ENCODE measurements at regions not wholly inside any gene's neighbourhood (a gene's known extent, or its start where the extent isn't known, plus 50 kb on each side); places are given as distances from the start of the nearest gene placed in this dataset.

- DNase-seq (ENCODE audit: low read depth in 3 of 3): no peak
Measured at GRCh38 chr4:20353646-20354045, 101.9 kb downstream of the SLIT2 start.

- no peak for DNase-seq (ENCODE audit: low read depth in 3 of 3)
Measured at GRCh38 chr4:20354120-20354519, 102.4 kb downstream of the SLIT2 start.

GRCh38 chr4:20356565-20356964 is 104.9 kb downstream of the SLIT2 start:
- no peak for DNase-seq (ENCODE audit: low read depth in 3 of 3)

DNA sequence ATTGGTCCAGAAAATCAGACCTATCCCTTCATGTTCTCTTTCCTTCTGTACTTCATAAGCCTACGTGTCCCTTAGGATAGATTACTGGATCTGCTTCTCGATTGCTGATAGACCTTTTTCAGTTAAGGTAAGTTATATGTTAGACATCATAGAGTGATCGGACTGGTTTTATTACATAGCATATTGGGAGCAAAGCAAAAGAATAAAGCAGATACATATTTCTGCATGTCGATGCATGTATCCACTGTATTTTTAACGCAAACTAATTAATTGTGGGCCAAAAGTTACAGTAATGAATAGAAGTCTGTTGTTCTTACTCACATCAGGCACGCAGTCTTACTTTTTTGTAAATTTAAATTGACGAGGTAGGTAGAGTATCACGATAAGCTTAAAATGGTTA is 106.4 kb downstream of the SLIT2 start:
- no peak for DNase-seq (ENCODE audit: low read depth in 3 of 3)

DNA sequence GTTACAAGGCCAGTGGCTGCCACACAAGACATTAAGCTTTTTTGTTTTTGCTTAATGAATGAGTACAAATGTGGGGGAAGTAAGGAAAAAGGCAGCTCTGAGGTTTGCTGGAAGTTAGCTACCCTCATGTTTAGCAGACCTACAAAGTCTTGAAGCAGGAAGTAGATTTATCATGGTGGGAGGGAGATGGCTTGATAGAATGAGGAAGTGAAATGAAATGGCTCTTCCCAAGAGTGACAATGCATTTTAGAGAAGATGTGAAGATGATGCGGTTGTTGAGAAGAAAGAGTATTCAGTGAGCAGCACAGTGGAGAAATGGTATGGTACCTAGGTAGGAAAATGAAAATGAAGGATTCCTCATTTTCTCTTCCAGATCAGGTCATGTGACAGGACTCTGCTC is 108.0 kb downstream of the SLIT2 start:
- no peak for DNase-seq (ENCODE audit: low read depth in 3 of 3)

- no peak for DNase-seq (ENCODE audit: low read depth in 3 of 3)
Measured at GRCh38 chr4:20362148-20362547, 110.4 kb downstream of the SLIT2 start.

DNA sequence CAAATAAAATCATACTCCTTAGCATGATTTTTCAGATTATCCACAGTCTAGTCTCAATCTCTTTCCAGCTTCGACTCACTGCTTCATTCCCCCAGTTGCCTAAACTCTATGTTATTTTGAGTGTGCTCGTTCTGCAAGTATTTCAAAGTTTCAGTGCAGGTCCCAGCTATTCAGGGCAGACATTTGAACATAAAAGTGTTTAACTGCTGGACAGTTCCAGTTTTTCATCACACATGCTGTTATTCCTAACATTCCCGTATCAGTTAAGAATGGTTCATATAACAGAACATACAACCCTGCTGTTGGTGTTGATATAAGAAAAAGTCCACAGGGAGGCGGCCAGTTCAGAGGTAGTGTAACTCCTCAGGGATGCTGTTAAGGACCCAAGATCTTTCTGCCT is 113.3 kb downstream of the SLIT2 start:
- DNase-seq (ENCODE audit: low read depth in 3 of 3): no peak

- DNase-seq (ENCODE audit: low read depth in 3 of 3): no peak
Measured at GRCh38 chr4:20367446-20367845, 115.7 kb downstream of the SLIT2 start.

- no peak for DNase-seq (ENCODE audit: low read depth in 3 of 3)
Measured at GRCh38 chr4:20368926-20369325, 117.2 kb downstream of the SLIT2 start.

- DNase-seq (ENCODE audit: low read depth in 3 of 3): no peak
Measured at GRCh38 chr4:20370274-20370673, 118.6 kb downstream of the SLIT2 start.

DNA sequence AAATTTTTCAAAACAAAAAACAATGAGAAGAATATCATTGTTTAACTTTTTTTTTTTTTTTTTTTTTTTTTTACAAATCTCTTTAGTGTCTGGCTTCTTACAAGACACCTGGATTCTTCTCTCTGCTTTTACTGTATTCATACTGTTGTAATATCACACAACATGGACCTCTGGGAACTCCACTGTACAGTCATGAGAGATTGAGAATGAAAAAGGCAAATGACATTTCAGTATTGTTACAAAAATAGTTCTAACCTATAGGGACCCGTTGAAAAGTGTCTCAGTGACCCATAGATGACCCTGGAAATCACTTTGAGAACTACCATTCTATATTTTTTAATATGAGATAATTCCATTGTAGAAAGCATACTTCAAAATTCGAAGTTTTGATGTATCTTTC is 124.4 kb downstream of the SLIT2 start:
- no peak for DNase-seq (ENCODE audit: low read depth in 3 of 3)

- DNase-seq (ENCODE audit: low read depth in 3 of 3): no peak
Measured at GRCh38 chr4:20378181-20378580, 126.5 kb downstream of the SLIT2 start.

DNA sequence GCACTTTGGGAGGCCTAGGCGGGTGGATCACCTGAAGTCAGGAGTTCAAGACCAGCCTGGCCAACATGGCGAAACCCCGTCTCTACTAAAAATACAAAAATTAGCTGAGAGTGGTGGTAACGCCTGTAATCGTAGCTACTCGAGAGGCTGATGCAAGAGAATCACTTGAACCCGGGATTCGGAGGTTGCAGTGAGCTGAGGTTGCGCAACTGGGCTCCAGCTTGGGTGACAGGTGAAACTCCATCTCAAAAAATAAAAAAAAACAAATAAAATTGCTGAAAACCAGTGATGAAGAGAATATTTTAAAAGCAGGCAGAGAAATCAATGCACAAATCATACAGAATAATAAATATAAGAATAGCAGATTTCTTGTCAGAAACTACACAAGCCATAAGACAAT is 129.3 kb downstream of the SLIT2 start:
- no peak for DNase-seq (ENCODE audit: low read depth in 3 of 3)

DNA sequence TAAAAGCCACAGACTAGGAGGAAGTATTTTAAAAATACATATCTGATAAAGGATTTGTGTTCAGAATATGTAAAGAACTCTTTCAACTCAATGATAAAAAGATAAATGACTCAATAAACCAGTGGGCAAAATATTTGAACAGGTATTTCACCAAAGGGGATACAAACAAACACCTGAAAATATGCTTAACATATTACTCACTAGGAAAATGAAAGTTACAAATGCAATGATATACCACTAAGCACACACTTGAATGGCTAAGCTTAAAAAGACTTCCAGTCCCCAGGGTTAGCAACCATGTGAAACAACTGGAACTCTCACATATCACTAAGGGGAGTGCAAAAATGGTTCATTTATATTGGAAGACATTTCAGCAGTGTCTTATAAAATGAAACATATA is 131.6 kb downstream of the SLIT2 start:
- no peak for DNase-seq (ENCODE audit: low read depth in 3 of 3)

GRCh38 chr4:20383969-20384368 is 132.3 kb downstream of the SLIT2 start:
- DNase-seq (ENCODE audit: low read depth in 3 of 3): no peak

GRCh38 chr4:20384456-20384855 is 132.8 kb downstream of the SLIT2 start:
- no peak for DNase-seq (ENCODE audit: low read depth in 3 of 3)

DNA sequence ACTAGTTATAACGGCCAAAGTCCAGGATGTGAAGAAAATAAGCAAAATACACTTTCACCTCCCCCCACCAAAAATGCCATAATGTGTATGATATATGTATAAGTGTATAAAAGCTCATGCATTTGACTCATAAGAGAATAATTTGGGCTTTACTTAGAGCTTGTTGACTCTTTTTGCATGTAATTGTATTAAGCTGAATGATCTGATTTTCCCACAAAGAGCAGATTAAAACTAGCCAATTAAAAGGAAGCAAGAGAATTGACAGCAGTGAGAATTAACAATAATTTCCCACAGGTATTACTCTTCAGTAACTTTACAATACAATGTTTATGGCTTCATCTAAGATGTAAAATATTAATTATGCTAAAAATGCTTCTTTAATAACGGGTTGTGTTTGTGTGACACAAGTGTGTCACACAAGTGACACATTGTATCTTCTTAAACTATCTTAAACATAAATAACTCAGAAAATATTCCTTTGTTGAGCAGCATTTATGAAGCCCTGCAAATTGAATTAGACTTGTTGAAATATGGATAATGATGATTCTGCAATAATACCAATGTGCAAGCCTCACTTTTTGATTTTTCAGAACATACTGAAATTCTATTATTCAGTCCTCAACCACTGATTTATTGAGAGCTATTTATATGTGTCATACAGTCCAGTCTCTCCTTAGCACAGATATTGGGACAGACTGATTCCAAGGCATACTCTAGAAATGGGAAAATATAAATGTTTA is 134.5 kb downstream of the SLIT2 start:
- DNase-seq (ENCODE audit: low read depth in 3 of 3): no peak

- DNase-seq (ENCODE audit: low read depth in 3 of 3): no peak
Measured at GRCh38 chr4:20386906-20387305, 135.2 kb downstream of the SLIT2 start.

- no peak for DNase-seq (ENCODE audit: low read depth in 3 of 3)
Measured at GRCh38 chr4:20391198-20391597, 139.5 kb downstream of the SLIT2 start.

DNA sequence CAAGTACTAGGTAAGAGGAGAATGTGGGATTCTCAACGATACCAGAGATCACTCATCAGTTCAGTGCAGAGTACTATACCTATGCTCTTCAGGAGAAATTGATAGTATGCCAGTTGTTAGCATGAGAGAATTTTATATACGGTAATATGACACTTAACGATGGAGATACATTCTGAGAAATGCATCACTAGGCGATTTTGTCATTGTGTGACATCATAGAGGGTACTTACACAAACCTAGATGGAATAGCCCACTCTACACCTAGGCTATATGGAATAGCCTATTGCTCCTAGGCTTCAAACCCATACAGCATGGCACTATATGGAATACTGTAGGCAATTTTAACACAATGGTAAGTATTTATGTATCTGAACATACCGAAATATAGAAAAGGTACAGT is 140.2 kb downstream of the SLIT2 start:
- DNase-seq (ENCODE audit: low read depth in 3 of 3): no peak

DNA sequence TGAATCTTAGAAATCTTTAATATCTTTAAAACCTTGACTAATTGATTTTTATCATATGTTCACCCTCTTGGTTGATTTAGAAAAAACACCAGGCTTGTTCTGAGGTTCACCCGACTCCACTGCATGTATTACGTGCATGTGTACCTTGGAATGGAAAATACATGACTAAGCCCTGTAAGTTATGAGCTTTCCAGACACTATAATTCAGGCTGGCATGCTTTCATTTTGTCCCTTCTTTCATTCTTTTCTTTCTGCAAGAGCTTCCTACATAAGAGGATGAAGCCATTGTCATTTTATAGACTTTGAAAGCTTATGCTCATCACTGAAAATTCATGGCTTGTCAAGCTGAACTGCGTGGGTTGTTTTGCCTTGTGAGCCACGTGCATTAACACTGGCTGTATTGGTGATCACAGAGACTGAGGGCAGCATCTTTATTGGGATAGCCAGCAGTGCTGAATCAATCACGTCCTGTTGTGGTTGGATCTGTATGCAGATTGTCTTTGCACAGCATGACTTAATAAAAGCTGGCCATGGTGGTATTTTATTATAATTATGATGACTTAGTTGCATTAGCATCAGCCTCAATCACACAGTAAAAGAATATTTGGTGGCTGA is 141.9 kb downstream of the SLIT2 start:
- DNase-seq (ENCODE audit: low read depth in 3 of 3): no peak

DNA sequence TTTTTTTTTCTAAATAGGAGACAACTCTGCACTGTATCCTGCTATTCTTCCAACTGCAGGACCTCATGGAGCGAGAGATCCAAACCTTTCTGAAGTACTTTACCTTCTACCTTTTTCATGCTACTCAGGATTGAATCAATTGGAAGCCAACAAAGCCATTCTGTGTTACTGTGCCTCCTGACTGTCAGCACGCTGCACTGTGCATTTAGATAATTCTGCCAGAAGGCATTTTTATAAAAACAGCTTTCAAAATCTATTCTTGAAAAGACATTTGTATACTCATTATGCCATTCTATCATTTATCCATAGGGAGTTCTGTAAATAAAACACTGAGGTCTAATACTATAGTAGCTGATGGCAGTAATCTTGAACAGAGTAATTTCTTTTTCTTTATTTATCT is 142.8 kb downstream of the SLIT2 start:
- DNase-seq (ENCODE audit: low read depth in 3 of 3): no peak

- no peak for DNase-seq (ENCODE audit: low read depth in 3 of 3)
Measured at GRCh38 chr4:20395160-20395773, 143.6 kb downstream of the SLIT2 start.

All from stimulated activated CD4-positive, alpha-beta T cell treated with anti-CD3 and anti-CD28 coated beads, TNF-alpha, amount 100 ng/mL, for 48 hours (primary cell).